ENCODE measurements at regions not wholly inside any gene's neighbourhood (a gene's known extent, or its start where the extent isn't known, plus 50 kb on each side); places are given as distances from the start of the nearest gene placed in this dataset.
"Not testable (repeated sequence)": the region's sequence is repeated elsewhere in the genome, so short reads cannot be mapped to it uniquely, and the experiment has no call there.

GRCh38 chr6:142648526-142648925, 296.4 kb downstream of the HIVEP2 start:
- ChIA-PET POLR2A (no interaction called here), CTCF (interaction anchor here (0.7 kb wide), 1 partner anchor 82 kb away, joined by 4 read pairs; no protein-coding TSS in a partner anchor)
- TF ChIP-seq ZBTB21 (CRISPR knock-in tag; IDR thresholded peaks at IDR 0.05; ENCODE audit: borderline replicate concordance): no peak
- TF ChIP-seq FOXP4 (CRISPR knock-in tag; IDR thresholded peaks at IDR 0.05): no peak
- TF ChIP-seq KAT7 (CRISPR knock-in tag; IDR thresholded peaks at IDR 0.05; ENCODE audit: borderline replicate concordance): no peak
- TF ChIP-seq E2F5 (CRISPR knock-in tag; IDR thresholded peaks at IDR 0.05): no peak
- TF ChIP-seq MLX (CRISPR knock-in tag; IDR thresholded peaks at IDR 0.05): no peak
- no peak for ATAC-seq
- H3K4me1 Mint-ChIP-seq: peaks cover 72% of the 10 kb centered on the region
- H3K27ac Mint-ChIP-seq: peak overlapping the region; percentile 93
- H3K4me3 Mint-ChIP-seq: no peak overlapping the region
- H3K27me3 Mint-ChIP-seq (ENCODE audit: low read depth): peaks cover 4% of the 10 kb centered on the region; the same call in 1 of the 2 replicates
- H3K9me3 Mint-ChIP-seq: peaks cover 10% of the 10 kb centered on the region
- no peak for DNase-seq (ENCODE audit: low spot score)
- H3K36me3 Mint-ChIP-seq: peaks cover 12% of the 10 kb centered on the region; the same call in 1 of the 2 replicates

GRCh38 chr6:142649438-142650234, 295.3 kb downstream of the HIVEP2 start:
- H3K36me3 Mint-ChIP-seq; POLR2A ChIA-PET; H3K9me3 Mint-ChIP-seq; DNase-seq (ENCODE audit: low spot score); H3K27me3 Mint-ChIP-seq (ENCODE audit: low read depth); H3K4me3 Mint-ChIP-seq: not testable (repeated sequence)
- ATAC-seq: peak; percentile 46
- TF ChIP-seq TEAD1 (CRISPR knock-in tag; IDR thresholded peaks at IDR 0.05): peak; percentile 73; the same call in 1 of the 2 replicates
- peak; percentile 41; the same call in 1 of the 2 replicates for TF ChIP-seq FOXP4 (CRISPR knock-in tag; IDR thresholded peaks at IDR 0.05)
- TF ChIP-seq ZNF121 (CRISPR knock-in tag; IDR thresholded peaks at IDR 0.05): 0 out of 2 replicates have a peak, but pooled peaks have one; percentile 51
- peak; percentile 31; the same call in 1 of the 2 replicates for TF ChIP-seq ETV6 (CRISPR knock-in tag; IDR thresholded peaks at IDR 0.05)
- Mint-ChIP-seq H3K4me1 (peaks cover 83% of the 10 kb centered on the region), H3K27ac (peak overlapping the region; percentile 96)
- CTCF ChIA-PET: interaction anchor here (0.7 kb wide), 1 partner anchor 83 kb away, joined by 4 read pairs; no protein-coding TSS in a partner anchor

GRCh38 chr6:142651384-142651783, 293.6 kb downstream of the HIVEP2 start:
- DNase-seq (ENCODE audit: low spot score) (no peak), ATAC-seq (no peak)
- POLR2A ChIA-PET: no interaction called here
- Mint-ChIP-seq H3K27me3 (ENCODE audit: low read depth) (peaks cover 3% of the 10 kb centered on the region), H3K36me3 (no peaks in the 10 kb centered on the region), H3K4me3 (no peak overlapping the region), H3K4me1 (peaks cover 84% of the 10 kb centered on the region), H3K9me3 (peaks cover 4% of the 10 kb centered on the region; the same call in 1 of the 2 replicates), H3K27ac (peak overlapping the region; percentile 78)
- CTCF ChIA-PET: interaction anchor here (1.3 kb wide), 1 partner anchor 176 kb away, joined by 3 read pairs; no protein-coding TSS in a partner anchor
- TF ChIP-seq FOXP1 (CRISPR knock-in tag; IDR thresholded peaks at IDR 0.05; ENCODE audit: borderline replicate concordance): no peak
- no peak for TF ChIP-seq ESRRA (CRISPR knock-in tag; IDR thresholded peaks at IDR 0.05; ENCODE audit: borderline replicate concordance)
- no peak for TF ChIP-seq GABPB1 (CRISPR knock-in tag; IDR thresholded peaks at IDR 0.05)
- TF ChIP-seq ZNF423 (CRISPR knock-in tag; IDR thresholded peaks at IDR 0.05): no peak
- TF ChIP-seq AR (CRISPR knock-in tag; IDR thresholded peaks at IDR 0.05): no peak
- no peak for TF ChIP-seq IRF1 (CRISPR knock-in tag; IDR thresholded peaks at IDR 0.05)
- TF ChIP-seq ZNF263 (CRISPR knock-in tag; IDR thresholded peaks at IDR 0.05; ENCODE audit: low read depth): no peak
- no peak for TF ChIP-seq PRRX2 (CRISPR knock-in tag; IDR thresholded peaks at IDR 0.05)

Measured in WTC11 (cell line).